Mucosa of descending colon (tissue), 3 donors: ENCODE measurements at regions not wholly inside any gene's neighbourhood (a gene's known extent, or its start where the extent isn't known, plus 50 kb on each side); places are given as distances from the start of the nearest gene placed in this dataset.
"Not testable (repeated sequence)": the region's sequence is repeated elsewhere in the genome, so short reads cannot be mapped to it uniquely, and the experiment has no call there.

Experiments used
- ATAC-seq: fragments of 200-7000 bp; cut with Tn5 transposase; one replicate; pipeline ENCODE4 v1.9.1; 2020; ENCODE audit warnings: mild to moderate bottlenecking, moderate library complexity
- DNase-seq, 3 donors: peaks; one replicate each; pipeline ENCODE4 v3.0.0-alpha.2; 2020
- H3K36me3 ChIP-seq: fragments of 200-600 bp; one replicate; pipeline ENCODE4 v1.8.0; 2021; ENCODE audit warnings: low read depth, mild to moderate bottlenecking
- H3K4me1 ChIP-seq: fragments of 200-600 bp; one replicate; pipeline ENCODE4 v1.8.0; 2021; ENCODE audit warnings: low read depth, mild to moderate bottlenecking
- H3K4me3 ChIP-seq: fragments of 200-600 bp; one replicate; pipeline ENCODE4 v1.8.0; 2021; ENCODE audit warnings: mild to moderate bottlenecking
- H3K9me3 ChIP-seq: fragments of 200-600 bp; one replicate; pipeline ENCODE4 v1.8.0; 2021; ENCODE audit warnings: mild to moderate bottlenecking
- CTCF ChIP-seq: fragments of 200-600 bp; IDR thresholded peaks from one replicate; pipeline ENCODE4 v1.8.0; 2022; ENCODE audit warnings: antibody characterized with exemption, mild to moderate bottlenecking
- intact Hi-C, 2 donors: fragments of 100-400 bp; cut with DNase I in 1 of 2; cut with micrococcal nuclease in 1 of 2; formaldehyde crosslinking; loops; one replicate each; pipeline versions ENCODE4 v1.11.0 to v1.11.1; 2022; cut with DNase I, micrococcal nuclease
- donor health status: DM: no; HTN: no; CAD: no; lungs with moderate emphysema.
- donor health status: DM: no; HTN: no; CAD: no.
- donor health status: DM: no; HTN: yes; CAD: no.

- no peak for DNase-seq
- Histone ChIP-seq H3K4me1 (no peaks in the 10 kb centered on the region), H3K4me3 (no peak overlapping the region), H3K36me3 (no peaks in the 10 kb centered on the region), H3K9me3 (no peaks in the 10 kb centered on the region)
- no peak for ATAC-seq
- TF ChIP-seq CTCF, result no peak
- intact Hi-C loops, result no loop called here
These were observed 155.3 kb downstream of the RAD51AP2 start for GRCh38 chr2:17362956-17363355.

GRCh38 chr2:17355608-17356329 is 162.5 kb downstream of the RAD51AP2 start:
- intact Hi-C loops, result no loop called here

GRCh38 chr2:17353263-17353662 is 165.0 kb downstream of the RAD51AP2 start:
- Histone ChIP-seq H3K9me3 (no peaks in the 10 kb centered on the region), H3K4me3 (no peak overlapping the region), H3K4me1 (no peaks in the 10 kb centered on the region), H3K36me3 (no peaks in the 10 kb centered on the region)
- DNase-seq, result no peak
- ATAC-seq, result no peak
- TF ChIP-seq CTCF, result no peak
- intact Hi-C loops, result no loop called here

More at GRCh38 chr2:17355608-17356329, 162.5 kb downstream of the RAD51AP2 start:
- no peaks in the 10 kb centered on the region for H3K9me3 ChIP-seq
- no peak overlapping the region for H3K4me3 ChIP-seq
- ATAC-seq (no peak), DNase-seq (no peak)
- H3K36me3 ChIP-seq, result no peaks in the 10 kb centered on the region
- H3K4me1 ChIP-seq, result no peaks in the 10 kb centered on the region
- TF ChIP-seq CTCF, result no peak

GRCh38 chr2:17342692-17343091 is 175.5 kb downstream of the RAD51AP2 start:
- H3K4me3 ChIP-seq, H3K9me3 ChIP-seq, intact Hi-C loops, ATAC-seq, H3K36me3 ChIP-seq, H3K4me1 ChIP-seq, DNase-seq: not testable (repeated sequence)

- DNase-seq, result no peak
- TF ChIP-seq CTCF, result no peak
- ATAC-seq, result no peak
- Histone ChIP-seq H3K4me1 (no peaks in the 10 kb centered on the region), H3K36me3 (no peaks in the 10 kb centered on the region), H3K4me3 (no peak overlapping the region), H3K9me3 (no peaks in the 10 kb centered on the region)
- intact Hi-C loops, result no loop called here
These were observed 180.7 kb downstream of the RAD51AP2 start for GRCh38 chr2:17337507-17337906.

GRCh38 chr2:17336458-17336857 is 181.8 kb downstream of the RAD51AP2 start:
- H3K9me3 ChIP-seq, result no peaks in the 10 kb centered on the region
- intact Hi-C loops, result no loop called here
- DNase-seq (no peak), ATAC-seq (no peak)
- no peaks in the 10 kb centered on the region for H3K36me3 ChIP-seq
- no peaks in the 10 kb centered on the region for H3K4me1 ChIP-seq
- no peak for TF ChIP-seq CTCF
- H3K4me3 ChIP-seq, result no peak overlapping the region
